ENCODE measurements at regions not wholly inside any gene's neighbourhood (a gene's known extent, or its start where the extent isn't known, plus 50 kb on each side); places are given as distances from the start of the nearest gene placed in this dataset.

DNA sequence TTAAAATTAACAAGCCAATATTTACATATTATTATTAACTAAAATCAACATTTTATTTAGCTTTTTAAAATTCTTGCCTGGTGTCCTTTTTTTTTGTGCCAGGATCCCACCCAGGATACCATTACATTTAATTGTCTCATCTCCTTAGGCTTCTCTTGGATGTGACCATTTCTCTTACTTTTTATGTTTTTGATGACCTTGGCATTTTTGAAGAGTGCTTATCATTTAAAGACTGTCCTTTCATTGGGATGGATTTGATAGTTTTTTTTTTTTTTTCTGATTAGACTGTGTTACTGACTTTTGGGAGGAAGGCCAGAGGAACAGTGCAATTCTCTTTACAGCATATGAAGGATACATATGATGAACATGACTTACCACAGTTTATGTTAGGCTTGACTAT, 181.4 kb upstream of the SMIM30 start:
- TF ChIP-seq, protein P1, sequence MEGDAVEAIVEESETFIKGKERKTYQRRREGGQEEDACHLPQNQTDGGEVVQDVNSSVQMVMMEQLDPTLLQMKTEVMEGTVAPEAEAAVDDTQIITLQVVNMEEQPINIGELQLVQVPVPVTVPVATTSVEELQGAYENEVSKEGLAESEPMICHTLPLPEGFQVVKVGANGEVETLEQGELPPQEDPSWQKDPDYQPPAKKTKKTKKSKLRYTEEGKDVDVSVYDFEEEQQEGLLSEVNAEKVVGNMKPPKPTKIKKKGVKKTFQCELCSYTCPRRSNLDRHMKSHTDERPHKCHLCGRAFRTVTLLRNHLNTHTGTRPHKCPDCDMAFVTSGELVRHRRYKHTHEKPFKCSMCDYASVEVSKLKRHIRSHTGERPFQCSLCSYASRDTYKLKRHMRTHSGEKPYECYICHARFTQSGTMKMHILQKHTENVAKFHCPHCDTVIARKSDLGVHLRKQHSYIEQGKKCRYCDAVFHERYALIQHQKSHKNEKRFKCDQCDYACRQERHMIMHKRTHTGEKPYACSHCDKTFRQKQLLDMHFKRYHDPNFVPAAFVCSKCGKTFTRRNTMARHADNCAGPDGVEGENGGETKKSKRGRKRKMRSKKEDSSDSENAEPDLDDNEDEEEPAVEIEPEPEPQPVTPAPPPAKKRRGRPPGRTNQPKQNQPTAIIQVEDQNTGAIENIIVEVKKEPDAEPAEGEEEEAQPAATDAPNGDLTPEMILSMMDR (IDR thresholded peaks at IDR 0.05) = no peak
- TF ChIP-seq RFX5 (IDR thresholded peaks at IDR 0.05; ENCODE audit: low read length) (no peak), TCF12 (IDR thresholded peaks at IDR 0.05) (no peak), POLR2AphosphoS5 (IDR thresholded peaks at IDR 0.05; ENCODE audit: low read depth, low read length) (no peak)
